HepG2 (cell line): ENCODE measurements at regions not wholly inside any gene's neighbourhood (a gene's known extent, or its start where the extent isn't known, plus 50 kb on each side); places are given as distances from the start of the nearest gene placed in this dataset.

Experiments used
- ARID5B ChIP-seq: IDR thresholded peaks from 2 replicates; pipeline ENCODE4 v1.4.0; 2020; ENCODE audit warnings: mild to moderate bottlenecking, missing genetic modification reagents
- ATF2 ChIP-seq: sonication (generic); formaldehyde crosslinking; IDR thresholded peaks from 2 replicates; pipeline ENCODE4 v1.4.0; 2020; ENCODE audit warnings: missing genetic modification reagents
- ATF5 ChIP-seq: sonication (generic); formaldehyde crosslinking; IDR thresholded peaks from 2 replicates; pipeline ENCODE4 v1.4.0; 2020; ENCODE audit warnings: mild to moderate bottlenecking, low read depth, missing genetic modification reagents
- HNRNPL ChIP-seq: fragments of 200-400 bp; formaldehyde crosslinking; IDR thresholded peaks from 2 replicates; pipeline ENCODE4 v1.6.1; 2017; ENCODE audit warnings: mild to moderate bottlenecking, low read depth, low read length
- HOXD1 ChIP-seq: sonication (generic); formaldehyde crosslinking; IDR thresholded peaks from 2 replicates; pipeline ENCODE4 v1.5.0; 2020; ENCODE audit warnings: missing genetic modification reagents
- JARID2 ChIP-seq: sonication (generic); formaldehyde crosslinking; IDR thresholded peaks from 2 replicates; pipeline ENCODE4 v1.8.1; 2023; ENCODE audit warnings: missing genetic modification reagents, inconsistent platforms; ENCODE audit not compliant: insufficient replicate concordance
- MEIS1 ChIP-seq: sonication (generic); formaldehyde crosslinking; IDR thresholded peaks from 2 replicates; pipeline ENCODE4 v1.9.0; 2021; ENCODE audit warnings: mild to moderate bottlenecking, missing genetic modification reagents, moderate library complexity, borderline replicate concordance
- MIER2 ChIP-seq: IDR thresholded peaks from 2 replicates; pipeline ENCODE4 v1.6.1; 2016; ENCODE audit warnings: missing biosample characterization, missing genetic modification reagents
- NFRKB ChIP-seq: fragments of 450-650 bp; IDR thresholded peaks from 2 replicates; pipeline ENCODE4 v1.6.1; 2017
- NONO ChIP-seq, 2 experiments: fragments of 450-650 bp in 1 of 2; sonication (generic) in 1 of 2; formaldehyde crosslinking in 1 of 2; IDR thresholded peaks in 1 of 2; conservative IDR thresholded peaks in 1 of 2; 2 replicates each; pipeline versions ENCODE4 v1.6.1 to v1.8.0; 2017 to 2022; ENCODE audit warnings: mild to moderate bottlenecking in 1 of 2, missing genetic modification reagents in 1 of 2, moderate library complexity in 1 of 2
- ONECUT2 ChIP-seq: sonication (generic); formaldehyde crosslinking; IDR thresholded peaks from 2 replicates; pipeline ENCODE4 v1.4.0; 2020; ENCODE audit warnings: missing genetic modification reagents
- POLR2G ChIP-seq: fragments of 200-400 bp; formaldehyde crosslinking; IDR thresholded peaks from 2 replicates; pipeline ENCODE4 v1.6.1; 2018; ENCODE audit warnings: mild to moderate bottlenecking, low read depth, low read length, moderate library complexity
- REPIN1 ChIP-seq: sonication (generic); formaldehyde crosslinking; IDR thresholded peaks from 2 replicates; pipeline ENCODE4 v1.8.0; 2022; ENCODE audit warnings: missing genetic modification reagents, low read depth, mild to moderate bottlenecking, borderline replicate concordance
- SMC3 ChIP-seq: IDR thresholded peaks from 2 replicates; pipeline ENCODE4 v1.6.1; 2011; ENCODE audit warnings: low read length, improper control_type of control experiment
- STAG1 ChIP-seq: sonication (generic); formaldehyde crosslinking; IDR thresholded peaks from 2 replicates; pipeline ENCODE4 v1.4.0; 2020; ENCODE audit warnings: missing genetic modification reagents
- ZEB1 ChIP-seq: IDR thresholded peaks from 2 replicates; pipeline ENCODE4 v1.6.1; 2012; ENCODE audit warnings: mild to moderate bottlenecking, low read depth, inconsistent platforms; ENCODE audit not compliant: insufficient replicate concordance
- ZFP41 ChIP-seq: sonication (generic); formaldehyde crosslinking; IDR thresholded peaks from 2 replicates; pipeline ENCODE4 v1.4.0; 2020; ENCODE audit warnings: mild to moderate bottlenecking, missing genetic modification reagents, borderline replicate concordance
- ZNF224 ChIP-seq: sonication (generic); formaldehyde crosslinking; IDR thresholded peaks from 2 replicates; pipeline ENCODE4 v1.5.0; 2020; ENCODE audit warnings: mild to moderate bottlenecking, missing genetic modification reagents
- ZNF354B ChIP-seq: sonication (generic); formaldehyde crosslinking; IDR thresholded peaks from 2 replicates; pipeline ENCODE4 v1.8.0; 2022; ENCODE audit warnings: mild to moderate bottlenecking, missing genetic modification reagents
- ZNF530 ChIP-seq: sonication (generic); formaldehyde crosslinking; IDR thresholded peaks from 2 replicates; pipeline ENCODE4 v1.5.0; 2020; ENCODE audit warnings: low read depth, mild to moderate bottlenecking, missing genetic modification reagents
- ZNF547 ChIP-seq: sonication (generic); formaldehyde crosslinking; IDR thresholded peaks from 2 replicates; pipeline ENCODE4 v1.5.1; 2020; ENCODE audit warnings: mild to moderate bottlenecking, missing genetic modification reagents
- ZNF607 ChIP-seq: sonication (generic); formaldehyde crosslinking; IDR thresholded peaks from 2 replicates; pipeline ENCODE4 v1.5.1; 2020; ENCODE audit warnings: missing genetic modification reagents, mild to moderate bottlenecking, borderline replicate concordance
- ZNF616 ChIP-seq: sonication (generic); formaldehyde crosslinking; IDR thresholded peaks from 2 replicates; pipeline ENCODE4 v1.5.0; 2020; ENCODE audit warnings: low read depth, mild to moderate bottlenecking, missing genetic modification reagents
- ZNF619 ChIP-seq: sonication (generic); formaldehyde crosslinking; IDR thresholded peaks from 2 replicates; pipeline ENCODE4 v1.4.0; 2020; ENCODE audit warnings: mild to moderate bottlenecking, missing genetic modification reagents
- ZNF724P ChIP-seq: sonication (generic); formaldehyde crosslinking; IDR thresholded peaks from 2 replicates; pipeline ENCODE4 v1.8.0; 2022; ENCODE audit warnings: missing genetic modification reagents, borderline replicate concordance

- TF ChIP-seq ZNF224 (CRISPR knock-in tag), result no peak
- no peak for TF ChIP-seq POLR2G
- TF ChIP-seq NFRKB, result no peak
- TF ChIP-seq ZEB1, result no peak
- no peak for TF ChIP-seq JARID2 (CRISPR knock-in tag)
- TF ChIP-seq ZNF616 (CRISPR knock-in tag), result no peak
- TF ChIP-seq HNRNPL, result no peak
- no peak for TF ChIP-seq ZNF354B (CRISPR knock-in tag)
- TF ChIP-seq NONO (IDR thresholded peaks at IDR 0.05), result no peak
- no peak for TF ChIP-seq NONO (CRISPR knock-in tag; conservative IDR thresholded peaks at IDR 0.05)
- TF ChIP-seq ATF5, result no peak
- no peak for TF ChIP-seq STAG1 (CRISPR knock-in tag)
- TF ChIP-seq ZFP41, result no peak
- TF ChIP-seq REPIN1 (CRISPR knock-in tag), result no peak
- no peak for TF ChIP-seq ZNF530 (CRISPR knock-in tag)
- no peak for TF ChIP-seq SMC3
- peak; percentile 73; the same call in 1 of the 2 replicates for TF ChIP-seq MIER2 (CRISPR knock-in tag)
- no peak for TF ChIP-seq ZNF607
- TF ChIP-seq ZNF547, result no peak
- no peak for TF ChIP-seq ZNF724P (CRISPR knock-in tag)
- no peak for TF ChIP-seq ZNF619 (CRISPR knock-in tag)
- TF ChIP-seq ARID5B, result peak; percentile 96
- TF ChIP-seq ONECUT2, result no peak
- no peak for TF ChIP-seq HOXD1 (CRISPR knock-in tag)
- TF ChIP-seq MEIS1 (CRISPR knock-in tag), result no peak
- no peak for TF ChIP-seq ATF2 (CRISPR knock-in tag)
Observed at GRCh38 chr4:104728380-104729122, 233.9 kb upstream of the CXXC4 start (continued).
